B cell (primary cell): ENCODE measurements at regions not wholly inside any gene's neighbourhood (a gene's known extent, or its start where the extent isn't known, plus 50 kb on each side); places are given as distances from the start of the nearest gene placed in this dataset.

Experiments
- ATAC-seq: fragments of 200-7000 bp; cut with Tn5 transposase; one replicate; pipeline ENCODE4 v1.10.0; 2021; ENCODE audit warnings: low read depth, mild to moderate bottlenecking, moderate number of reproducible peaks, moderate library complexity
- CTCF ChIA-PET: fragments of 350-600 bp; sonication (Branson Sonifier 250); formaldehyde crosslinking; loops from one replicate; lab custom pipeline; 2021; ENCODE audit warnings: antibody characterized with exemption, inconsistent platforms; lab: Charles Lee
- POLR2A ChIA-PET: fragments of 350-600 bp; sonication (Branson Sonifier 250); formaldehyde crosslinking; loops from one replicate; lab custom pipeline; 2021; ENCODE audit warnings: antibody characterized with exemption; lab: Charles Lee
- DNase-seq: peaks from one replicate; pipeline ENCODE4 v3.0.0; 2013
- H2AFZ ChIP-seq: 2 replicates; pipeline ENCODE4 v1.6.1; 2012; ENCODE audit warnings: mild to moderate bottlenecking, low read depth, low read length; ENCODE audit not compliant: insufficient read depth, poor library complexity, severe bottlenecking
- H3K27ac ChIP-seq, 2 donors: 1 replicate in 1 of 2; 2 replicates in 1 of 2; pipeline ENCODE4 v1.5.1; 2012 to 2013; ENCODE audit warnings: low read length in 2 of 2, mild to moderate bottlenecking in 2 of 2, moderate library complexity in 1 of 2
- H3K27me3 ChIP-seq, 4 experiments: fragments of 200-600 bp in 1 of 4; sonication (generic) in 1 of 4; replicated peaks in 1 of 4; 1 replicate in 2 of 4; 2 replicates in 2 of 4; pipeline versions ENCODE4 v1.6.1 to v1.7.0; 2013 to 2016; ENCODE audit warnings: low read length in 3 of 4, mild to moderate bottlenecking in 2 of 4, mixed read lengths in 1 of 4, moderate library complexity in 1 of 4; ENCODE audit not compliant: insufficient read depth in 4 of 4, control insufficient read depth in 3 of 4; ENCODE audit errors: control extremely low read depth in 1 of 4
- H3K36me3 ChIP-seq, 2 experiments: replicated peaks in 1 of 2; 1 replicate in 1 of 2; 2 replicates in 1 of 2; pipeline versions ENCODE4 v1.6.1 to v1.7.1; 2013; ENCODE audit warnings: low read length in 1 of 2; ENCODE audit not compliant: insufficient read depth in 2 of 2, control insufficient read depth in 1 of 2; ENCODE audit errors: control extremely low read depth in 1 of 2, extremely low read depth in 1 of 2
- H3K4me1 ChIP-seq, 2 donors: fragments of 200-600 bp in 1 of 2; sonication (generic) in 1 of 2; 1 replicate in 1 of 2; 2 replicates in 1 of 2; pipeline versions ENCODE4 v1.5.1 to v1.6.1; 2013 to 2017; ENCODE audit warnings: low read length in 2 of 2; ENCODE audit not compliant: control insufficient read depth in 2 of 2, insufficient read depth in 2 of 2
- H3K4me2 ChIP-seq: replicated peaks from 2 replicates; pipeline ENCODE3; 2012; ENCODE audit warnings: mild to moderate bottlenecking, low read depth, low read length; ENCODE audit not compliant: poor library complexity, severe bottlenecking
- H3K4me3 ChIP-seq, 5 experiments: fragments of 200-600 bp in 1 of 5; sonication (generic) in 1 of 5; 1 replicate in 3 of 5; 2 replicates in 2 of 5; pipeline versions ENCODE4 v1.5.1 to v1.7.0; 2011 to 2016; ENCODE audit warnings: low read length in 4 of 5, mild to moderate bottlenecking in 4 of 5, low read depth in 2 of 5, control low read depth in 1 of 5, moderate library complexity in 1 of 5; ENCODE audit not compliant: insufficient read depth in 1 of 5; ENCODE audit errors: control extremely low read depth in 1 of 5, extremely low read depth in 1 of 5
- H3K79me2 ChIP-seq: fragments of 200-600 bp; sonication (generic); one replicate; pipeline ENCODE4 v1.6.0; 2016; ENCODE audit warnings: low read length; ENCODE audit not compliant: control insufficient read depth, insufficient read depth
- H3K9ac ChIP-seq: fragments of 200-600 bp; sonication (generic); 2 replicates; pipeline ENCODE4 v1.6.1; 2017; ENCODE audit warnings: mild to moderate bottlenecking, low read length, moderate library complexity
- H3K9me3 ChIP-seq, 3 donors: one replicate each; pipeline versions ENCODE4 v1.6.1 to v1.7.1; 2013; ENCODE audit warnings: low read length in 2 of 3; ENCODE audit not compliant: control insufficient read depth in 2 of 3, insufficient read depth in 1 of 3; ENCODE audit errors: control extremely low read depth in 1 of 3
- H4K20me1 ChIP-seq: 2 replicates; pipeline ENCODE4 v1.6.0; 2012; ENCODE audit warnings: mild to moderate bottlenecking, low read length; ENCODE audit not compliant: insufficient read depth, control insufficient read depth, poor library complexity, severe bottlenecking
- H3K27ac Mint-ChIP-seq: one replicate; pipeline ENCODE4 v1.8.0; 2021; ENCODE audit warnings: mixed read lengths
- H3K27me3 Mint-ChIP-seq: one replicate; pipeline ENCODE4 v1.8.0; 2021; ENCODE audit warnings: mixed read lengths
- H3K4me1 Mint-ChIP-seq: one replicate; pipeline ENCODE4 v1.8.0; 2021; ENCODE audit warnings: mixed read lengths
- H3K4me3 Mint-ChIP-seq: one replicate; pipeline ENCODE4 v1.8.0; 2021; ENCODE audit warnings: mixed read lengths
- H3K9me3 Mint-ChIP-seq: one replicate; pipeline ENCODE4 v1.8.0; 2022; ENCODE audit warnings: mixed read lengths; ENCODE audit not compliant: insufficient read depth
- EZH2 ChIP-seq: IDR thresholded peaks from 2 replicates; pipeline ENCODE4 v1.6.1; 2012; ENCODE audit warnings: borderline replicate concordance, low read depth, mild to moderate bottlenecking, moderate library complexity, low read length; ENCODE audit not compliant: insufficient read depth, poor library complexity, severe bottlenecking
- WGBS: methylation state at CpG from one replicate; pipeline ENCODE4 v1.1.5; 2013; ENCODE audit warnings: missing lambda C conversion rate; ENCODE audit not compliant: insufficient coverage; 5-methylcytosine and 5-hydroxymethylcytosine counted together
- intact Hi-C: fragments of 100-400 bp; cut with micrococcal nuclease; formaldehyde crosslinking; loops from one replicate; pipeline ENCODE4 v1.10.0; 2022
- TF ChIP-seq, protein P1 (sequence below): fragments of 200-600 bp; IDR thresholded peaks from one replicate; pipeline ENCODE4 v1.8.0; 2022; ENCODE audit warnings: antibody characterized with exemption, mild to moderate bottlenecking

DNA sequence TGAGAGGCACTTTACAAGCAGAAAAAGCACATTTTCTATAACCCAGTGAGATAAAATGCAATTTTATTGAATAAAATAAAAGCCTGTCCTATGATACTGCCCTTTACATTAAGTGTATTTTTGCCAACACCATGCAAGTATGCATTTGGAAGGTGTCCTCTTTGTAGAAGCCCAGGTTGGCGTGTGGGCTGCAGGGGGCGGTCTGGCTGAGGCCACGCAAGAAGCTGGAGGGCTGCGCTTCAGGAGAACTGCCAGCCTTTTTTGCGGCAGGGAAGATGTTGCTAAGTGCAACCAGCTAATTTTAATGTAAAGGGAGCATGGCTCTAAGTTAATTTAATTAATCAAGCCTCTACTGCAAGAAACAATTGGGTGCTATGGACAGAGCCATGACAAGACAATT, 562.8 kb upstream of the SALL3 start:
- Histone ChIP-seq H3K79me2 (no peaks in the 10 kb centered on the region), H3K9ac (no peak overlapping the region), H3K4me3 (no peak overlapping the region), H3K36me3 (no peaks in the 10 kb centered on the region), H3K4me1 (no peaks in the 10 kb centered on the region), H3K4me2 (no peak overlapping the region), H3K27me3 (no peaks in the 10 kb centered on the region), H2AFZ (no peak overlapping the region), H3K27ac (no peak overlapping the region), H4K20me1 (no peaks in the 10 kb centered on the region), H3K9me3 (peaks cover 0 to 22% (median 0%) of the 10 kb centered on the region in 3 donors)
- 96% methylated on average over 4 of the region's 5 CpGs for WGBS
- CTCF ChIA-PET: no interaction called here
- no peaks in the 10 kb centered on the region for H3K4me1 Mint-ChIP-seq
- H3K27me3 Mint-ChIP-seq: no peaks in the 10 kb centered on the region
- TF ChIP-seq, protein P1, sequence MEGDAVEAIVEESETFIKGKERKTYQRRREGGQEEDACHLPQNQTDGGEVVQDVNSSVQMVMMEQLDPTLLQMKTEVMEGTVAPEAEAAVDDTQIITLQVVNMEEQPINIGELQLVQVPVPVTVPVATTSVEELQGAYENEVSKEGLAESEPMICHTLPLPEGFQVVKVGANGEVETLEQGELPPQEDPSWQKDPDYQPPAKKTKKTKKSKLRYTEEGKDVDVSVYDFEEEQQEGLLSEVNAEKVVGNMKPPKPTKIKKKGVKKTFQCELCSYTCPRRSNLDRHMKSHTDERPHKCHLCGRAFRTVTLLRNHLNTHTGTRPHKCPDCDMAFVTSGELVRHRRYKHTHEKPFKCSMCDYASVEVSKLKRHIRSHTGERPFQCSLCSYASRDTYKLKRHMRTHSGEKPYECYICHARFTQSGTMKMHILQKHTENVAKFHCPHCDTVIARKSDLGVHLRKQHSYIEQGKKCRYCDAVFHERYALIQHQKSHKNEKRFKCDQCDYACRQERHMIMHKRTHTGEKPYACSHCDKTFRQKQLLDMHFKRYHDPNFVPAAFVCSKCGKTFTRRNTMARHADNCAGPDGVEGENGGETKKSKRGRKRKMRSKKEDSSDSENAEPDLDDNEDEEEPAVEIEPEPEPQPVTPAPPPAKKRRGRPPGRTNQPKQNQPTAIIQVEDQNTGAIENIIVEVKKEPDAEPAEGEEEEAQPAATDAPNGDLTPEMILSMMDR: no peak
- TF ChIP-seq EZH2: no peak
- POLR2A ChIA-PET: no interaction called here
- H3K4me3 Mint-ChIP-seq: no peak overlapping the region
- DNase-seq: no peak
- no peak for ATAC-seq
- intact Hi-C loops: no loop called here
- no peak overlapping the region for H3K27ac Mint-ChIP-seq
- no peaks in the 10 kb centered on the region for H3K9me3 Mint-ChIP-seq

DNA sequence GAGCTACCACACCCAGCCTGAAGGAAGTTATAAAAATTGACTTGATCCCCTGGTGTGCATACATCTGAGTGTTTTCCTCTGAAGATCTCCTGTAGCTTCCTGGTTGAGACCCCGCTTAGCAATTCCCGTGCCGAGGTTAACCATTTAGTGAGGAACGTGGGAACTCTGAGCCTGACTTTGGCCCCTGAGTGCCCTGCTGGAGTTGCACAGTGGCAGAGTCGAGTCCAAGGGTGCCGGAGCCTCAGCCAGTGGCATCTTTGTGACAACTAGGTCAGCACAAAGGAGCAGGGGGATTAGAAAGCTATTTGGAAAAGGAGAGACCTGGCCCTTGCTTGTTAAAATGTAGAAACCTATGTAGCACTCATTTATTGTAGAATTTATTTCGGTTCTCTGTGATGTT, 561.2 kb upstream of the SALL3 start:
- Histone ChIP-seq H3K79me2 (no peaks in the 10 kb centered on the region), H4K20me1 (no peaks in the 10 kb centered on the region), H3K4me2 (no peak overlapping the region), H3K9me3 (peaks cover 0 to 29% (median 0%) of the 10 kb centered on the region in 3 donors), H3K27ac (no peak overlapping the region), H3K4me3 (no peak overlapping the region), H3K27me3 (no peaks in the 10 kb centered on the region), H3K9ac (no peak overlapping the region), H3K4me1 (no peaks in the 10 kb centered on the region), H3K36me3 (no peaks in the 10 kb centered on the region), H2AFZ (no peak overlapping the region)
- H3K27ac Mint-ChIP-seq: no peak overlapping the region
- DNase-seq (no peak), ATAC-seq (no peak)
- CTCF ChIA-PET: no interaction called here
- intact Hi-C loops: no loop called here
- TF ChIP-seq, protein P1: no peak
- TF ChIP-seq EZH2: no peak
- no peaks in the 10 kb centered on the region for H3K4me1 Mint-ChIP-seq
- no peaks in the 10 kb centered on the region for H3K27me3 Mint-ChIP-seq
- WGBS: 79% methylated on average over 6 of the region's 7 CpGs
- POLR2A ChIA-PET: no interaction called here
- no peak overlapping the region for H3K4me3 Mint-ChIP-seq
- no peaks in the 10 kb centered on the region for H3K9me3 Mint-ChIP-seq
